H9 (cell line): ENCODE measurements at regions not wholly inside any gene's neighbourhood (a gene's known extent, or its start where the extent isn't known, plus 50 kb on each side); places are given as distances from the start of the nearest gene placed in this dataset.

Experiments used
- DNase-seq: peaks from one replicate; pipeline ENCODE4 v3.0.0-alpha.2; 2017
- H2AFZ ChIP-seq: one replicate; pipeline ENCODE4 v1.6.1; 2013; ENCODE audit warnings: mild to moderate bottlenecking, low read length, control low read depth, moderate library complexity
- H2AK5ac ChIP-seq: 2 replicates; pipeline ENCODE4 v1.6.1; 2013; ENCODE audit warnings: low read length, control low read depth, mixed read lengths; ENCODE audit not compliant: insufficient read length
- H2BK120ac ChIP-seq: one replicate; pipeline ENCODE4 v1.6.1; 2013; ENCODE audit warnings: low read depth, mild to moderate bottlenecking, low read length, control low read depth, inconsistent platforms; ENCODE audit not compliant: poor library complexity, severe bottlenecking
- H2BK12ac ChIP-seq: 2 replicates; pipeline ENCODE4 v1.6.1; 2013; ENCODE audit warnings: low read length, control low read depth, mixed read lengths, low read depth; ENCODE audit not compliant: insufficient read length
- H2BK15ac ChIP-seq: 2 replicates; pipeline ENCODE4 v1.6.1; 2013; ENCODE audit warnings: low read depth, low read length, control low read depth
- H2BK20ac ChIP-seq: one replicate; pipeline ENCODE4 v1.6.1; 2013; ENCODE audit warnings: low read depth, mild to moderate bottlenecking, low read length, control low read depth, inconsistent platforms; ENCODE audit not compliant: poor library complexity, severe bottlenecking
- H2BK5ac ChIP-seq: 2 replicates; pipeline ENCODE4 v1.6.1; 2013; ENCODE audit warnings: low read length, control low read depth, mixed read lengths; ENCODE audit not compliant: insufficient read length
- H3K14ac ChIP-seq: 2 replicates; pipeline ENCODE4 v1.6.1; 2013; ENCODE audit warnings: low read length, control low read depth; ENCODE audit not compliant: insufficient read depth
- H3K18ac ChIP-seq: 2 replicates; pipeline ENCODE4 v1.6.1; 2013; ENCODE audit warnings: low read depth, mild to moderate bottlenecking, mixed read lengths, low read length, control low read depth; ENCODE audit not compliant: insufficient read length
- H3K23ac ChIP-seq: 2 replicates; pipeline ENCODE4 v1.6.1; 2013; ENCODE audit warnings: low read length, control low read depth, mixed read lengths, low read depth; ENCODE audit not compliant: insufficient read length
- H3K23me2 ChIP-seq: 2 replicates; pipeline ENCODE4 v1.6.1; 2013; ENCODE audit warnings: low read depth, mild to moderate bottlenecking, mixed read lengths, low read length, control low read depth; ENCODE audit not compliant: insufficient read length, poor library complexity, severe bottlenecking
- H3K27ac ChIP-seq: 2 replicates; pipeline ENCODE4 v1.5.1; 2013; ENCODE audit warnings: low read length, control low read depth, mixed read lengths, low read depth; ENCODE audit not compliant: insufficient read length
- H3K27me3 ChIP-seq: 2 replicates; pipeline ENCODE4 v1.6.1; 2013; ENCODE audit warnings: low read length, control low read depth, inconsistent platforms; ENCODE audit not compliant: insufficient read depth
- H3K4ac ChIP-seq: 2 replicates; pipeline ENCODE4 v1.6.1; 2013; ENCODE audit warnings: low read depth, mild to moderate bottlenecking, control low read depth, inconsistent platforms, low read length, moderate library complexity
- H3K4me1 ChIP-seq: 2 replicates; pipeline ENCODE4 v1.6.1; 2013; ENCODE audit warnings: low read length, control low read depth, inconsistent platforms; ENCODE audit not compliant: insufficient read depth
- H3K4me2 ChIP-seq: 2 replicates; pipeline ENCODE4 v1.6.1; 2013; ENCODE audit warnings: low read length, control low read depth, mixed read lengths; ENCODE audit not compliant: insufficient read length, insufficient read depth
- H3K56ac ChIP-seq: 2 replicates; pipeline ENCODE4 v1.6.1; 2013; ENCODE audit warnings: low read depth, mild to moderate bottlenecking, mixed read lengths, low read length, control low read depth; ENCODE audit not compliant: insufficient read length
- H3K79me1 ChIP-seq: 2 replicates; pipeline ENCODE4 v1.6.1; 2013; ENCODE audit warnings: low read depth, mild to moderate bottlenecking, moderate library complexity, low read length, control low read depth, inconsistent platforms; ENCODE audit not compliant: insufficient read depth, poor library complexity, severe bottlenecking
- H3K79me2 ChIP-seq: 2 replicates; pipeline ENCODE4 v1.6.1; 2013; ENCODE audit warnings: low read length, control low read depth, inconsistent platforms; ENCODE audit not compliant: insufficient read depth
- H3K9ac ChIP-seq: 2 replicates; pipeline ENCODE4 v1.6.1; 2013; ENCODE audit warnings: low read length, control low read depth, mixed read lengths; ENCODE audit not compliant: insufficient read length; ENCODE audit errors: extremely low read depth
- H3K9me3 ChIP-seq: one replicate; pipeline ENCODE4 v1.6.1; 2013; ENCODE audit warnings: low read depth, low read length, inconsistent platforms; ENCODE audit not compliant: control insufficient read depth
- H3T11ph ChIP-seq: one replicate; pipeline ENCODE4 v1.6.1; 2013; ENCODE audit warnings: mild to moderate bottlenecking, low read length, control low read depth, inconsistent platforms
- H4K20me1 ChIP-seq: one replicate; pipeline ENCODE4 v1.6.1; 2013; ENCODE audit not compliant: control insufficient read depth, insufficient read length, insufficient read depth
- H4K5ac ChIP-seq: 2 replicates; pipeline ENCODE4 v1.6.1; 2013; ENCODE audit warnings: low read depth, mild to moderate bottlenecking, mixed read lengths, low read length, control low read depth; ENCODE audit not compliant: insufficient read length
- H4K8ac ChIP-seq: replicated peaks from 2 replicates; pipeline ENCODE4 v1.6.1; 2013; ENCODE audit warnings: low read length, control low read depth, mixed read lengths, low read depth; ENCODE audit not compliant: insufficient read length
- H4K91ac ChIP-seq: 2 replicates; pipeline ENCODE4 v1.6.1; 2013; ENCODE audit warnings: low read depth, mild to moderate bottlenecking, moderate library complexity, mixed read lengths, low read length, control low read depth; ENCODE audit not compliant: insufficient read length
- H3K27ac Mint-ChIP-seq, 3 experiments: 2 replicates in 2 of 3; 3 replicates in 1 of 3; pipeline ENCODE4 v1.8.0; 2020 to 2021; ENCODE audit warnings: mixed read lengths in 3 of 3, mild to moderate bottlenecking in 1 of 3, moderate library complexity in 1 of 3
- H3K27me3 Mint-ChIP-seq: 2 replicates; pipeline ENCODE4 v1.8.0; 2021; ENCODE audit warnings: low read depth, mild to moderate bottlenecking, moderate library complexity, mixed read lengths
- H3K36me3 Mint-ChIP-seq, 3 experiments: 2 replicates in 2 of 3; 3 replicates in 1 of 3; pipeline ENCODE4 v1.8.0; 2020 to 2021; ENCODE audit warnings: low read depth in 3 of 3, mixed read lengths in 3 of 3; ENCODE audit not compliant: insufficient read depth in 1 of 3
- H3K4me1 Mint-ChIP-seq, 2 experiments: 2 replicates each; pipeline ENCODE4 v1.8.0; 2020; ENCODE audit warnings: mixed read lengths in 2 of 2
- H3K4me3 Mint-ChIP-seq, 2 experiments: 2 replicates in 1 of 2; 3 replicates in 1 of 2; pipeline ENCODE4 v1.8.0; 2020 to 2021; ENCODE audit warnings: mild to moderate bottlenecking in 2 of 2, mixed read lengths in 2 of 2, moderate library complexity in 1 of 2
- H3K9me3 Mint-ChIP-seq, 2 experiments: 2 replicates in 1 of 2; 3 replicates in 1 of 2; pipeline ENCODE4 v1.8.0; 2020; ENCODE audit warnings: mild to moderate bottlenecking in 2 of 2, mixed read lengths in 2 of 2, moderate library complexity in 1 of 2
- CTCF ChIP-seq: fragments of 200-600 bp; sonication (generic); conservative IDR thresholded peaks from 3 replicates; pipeline ENCODE4 v1.8.0; 2021; ENCODE audit warnings: antibody characterized with exemption, mild to moderate bottlenecking
- WGBS: extraction: QIAGEN DNeasy Blood & Tissue Kit; methylation state at CpG from one replicate; pipeline ENCODE4 v1.1.7; 2013; ENCODE audit warnings: missing lambda C conversion rate, low lambda C conversion rate, mixed read lengths; ENCODE audit not compliant: insufficient read length; ENCODE audit errors: extremely low coverage; 5-methylcytosine and 5-hydroxymethylcytosine counted together

- no peak overlapping the region for H3K23ac ChIP-seq
- H3K36me3 Mint-ChIP-seq = peaks cover 0 to 40% (median 13%) of the 10 kb centered on the region in 3 experiments; a peak in 5 of 7 replicates
- no peak for DNase-seq
- no peak overlapping the region for H2BK120ac ChIP-seq
- H4K91ac ChIP-seq = no peak overlapping the region
- peaks cover 8% of the 10 kb centered on the region for H3K27me3 Mint-ChIP-seq
- H3T11ph ChIP-seq = no peak overlapping the region
- H3K4me1 ChIP-seq = no peaks in the 10 kb centered on the region
- no peaks in the 10 kb centered on the region for H3K23me2 ChIP-seq
- no peak overlapping the region for H4K8ac ChIP-seq
- peaks cover 8% of the 10 kb centered on the region for H3K9me3 ChIP-seq
- no peak overlapping the region for H3K27ac ChIP-seq
- no peak for TF ChIP-seq CTCF
- no peak overlapping the region for H2BK12ac ChIP-seq
- no peak overlapping the region for H3K4ac ChIP-seq
- no peaks in the 10 kb centered on the region for H3K27me3 ChIP-seq
- H3K9me3 Mint-ChIP-seq = peaks cover 22 to 31% of the 10 kb centered on the region in 2 experiments
- no peak overlapping the region for H3K18ac ChIP-seq
- no peak overlapping the region for H4K5ac ChIP-seq
- H2BK15ac ChIP-seq = no peak overlapping the region
- H2AFZ ChIP-seq = no peak overlapping the region
- H2BK20ac ChIP-seq = no peak overlapping the region
- no peak overlapping the region for H3K56ac ChIP-seq
- H4K20me1 ChIP-seq = no peaks in the 10 kb centered on the region
- H2BK5ac ChIP-seq = no peak overlapping the region
- no peak overlapping the region for H2AK5ac ChIP-seq
- peaks cover 40 to 42% of the 10 kb centered on the region in 2 experiments for H3K4me1 Mint-ChIP-seq
- WGBS = no CpG with 5 or more reads among the region's 10 CpGs
- H3K79me2 ChIP-seq = no peaks in the 10 kb centered on the region
- no peak overlapping the region for H3K4me3 Mint-ChIP-seq
- H3K27ac Mint-ChIP-seq = no peak overlapping the region; a peak in 1 of 7 replicates
- no peak overlapping the region for H3K14ac ChIP-seq
- no peaks in the 10 kb centered on the region for H3K79me1 ChIP-seq
- no peak overlapping the region for H3K9ac ChIP-seq
- no peak overlapping the region for H3K4me2 ChIP-seq
These were observed 215.2 kb downstream of the AUH start for GRCh38 chr9:91146391-91147019.
